Middle frontal gyrus (tissue), 1 donor: ENCODE measurements at regions not wholly inside any gene's neighbourhood (a gene's known extent, or its start where the extent isn't known, plus 50 kb on each side); places are given as distances from the start of the nearest gene placed in this dataset.

Experiments
- DNase-seq: peaks from one replicate; pipeline ENCODE4 v3.0.0-alpha.2; 2015; ENCODE audit warnings: low spot score; ENCODE audit errors: extremely low spot score

- no peak for DNase-seq
These were observed 185.8 kb downstream of the PCSK1 start for GRCh38 chr5:96247097-96247701.

DNA sequence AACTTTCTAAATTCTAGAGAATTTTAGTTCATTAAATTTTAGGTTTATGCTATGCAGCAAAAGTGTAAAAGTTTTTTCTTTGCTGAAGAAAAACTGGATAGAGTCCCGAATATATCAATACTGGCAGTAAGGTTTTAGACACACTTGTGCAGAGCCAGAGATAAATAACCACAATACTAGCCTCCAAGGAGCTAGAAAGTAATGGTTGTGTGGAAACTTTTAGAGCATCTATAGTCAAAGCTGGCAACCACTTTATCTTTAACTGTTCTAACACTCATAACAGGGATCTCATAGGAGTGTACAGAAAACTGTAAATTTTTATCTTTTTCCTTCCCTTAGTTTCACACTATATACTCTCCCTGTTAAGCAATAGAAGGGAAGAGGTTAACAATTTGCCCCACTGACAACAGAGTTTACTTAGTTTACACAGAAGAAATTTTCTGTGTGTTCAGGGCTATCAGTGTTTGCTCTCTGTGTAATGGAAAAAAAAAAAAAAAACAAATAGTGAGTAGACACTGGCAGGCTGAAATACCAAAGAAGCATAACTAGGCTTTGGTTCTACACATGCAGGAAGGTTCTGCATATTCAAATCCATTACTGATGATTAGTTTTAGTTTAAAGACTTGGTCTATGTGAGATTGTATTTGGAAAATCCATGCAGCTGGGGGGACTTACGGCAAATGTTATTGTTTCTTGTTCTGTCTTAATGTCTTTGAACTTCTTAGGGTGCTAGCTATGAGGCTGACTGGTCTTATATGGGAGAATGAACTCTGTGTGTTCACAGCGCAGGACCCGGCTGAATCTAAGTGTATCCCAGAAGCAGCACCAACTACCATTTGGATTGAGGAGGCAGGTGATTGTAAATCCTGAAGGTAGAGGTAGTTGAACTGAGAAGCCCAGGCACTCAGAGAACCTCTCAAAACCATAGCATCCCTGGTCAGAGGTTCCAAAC is 187.6 kb downstream of the PCSK1 start:
- DNase-seq, result no peak

DNA sequence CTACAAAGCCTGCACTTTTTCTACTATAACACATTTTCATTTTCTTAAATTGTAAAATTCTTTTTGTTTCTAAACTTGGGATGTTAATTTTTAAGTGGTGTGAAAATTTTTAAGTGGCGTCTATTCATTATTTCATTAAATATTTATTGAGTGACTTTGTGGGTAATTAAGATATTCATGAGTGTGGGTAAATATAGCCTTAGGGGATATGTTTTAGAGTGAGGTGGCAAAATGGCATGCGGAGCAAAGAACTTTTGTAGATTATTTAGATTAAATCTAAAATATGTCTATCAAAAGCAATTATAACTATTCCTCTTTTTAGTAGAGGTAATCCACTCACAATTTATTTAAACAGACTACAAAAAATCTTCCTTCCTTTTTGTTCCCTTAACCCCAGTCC is 188.4 kb downstream of the PCSK1 start:
- DNase-seq, result no peak

DNA sequence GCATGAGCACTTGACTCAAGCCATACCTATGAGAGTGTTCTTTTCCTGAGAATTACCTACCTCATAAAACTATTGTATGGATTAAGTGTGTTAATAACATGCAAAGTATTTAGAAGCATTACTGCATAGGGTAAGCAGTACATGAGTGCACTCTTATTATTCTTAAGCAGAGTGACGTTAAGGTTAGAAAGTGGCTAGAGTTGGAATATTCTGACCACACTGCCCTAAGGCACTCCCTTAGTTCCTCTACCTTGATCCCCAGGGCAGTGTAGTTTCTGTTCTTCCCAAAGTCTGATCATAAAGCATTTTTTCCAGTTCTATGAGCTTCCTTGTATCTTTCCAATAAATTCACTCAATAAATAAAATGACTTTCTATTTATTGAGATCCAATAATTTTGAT is 189.2 kb downstream of the PCSK1 start:
- no peak for DNase-seq

DNA sequence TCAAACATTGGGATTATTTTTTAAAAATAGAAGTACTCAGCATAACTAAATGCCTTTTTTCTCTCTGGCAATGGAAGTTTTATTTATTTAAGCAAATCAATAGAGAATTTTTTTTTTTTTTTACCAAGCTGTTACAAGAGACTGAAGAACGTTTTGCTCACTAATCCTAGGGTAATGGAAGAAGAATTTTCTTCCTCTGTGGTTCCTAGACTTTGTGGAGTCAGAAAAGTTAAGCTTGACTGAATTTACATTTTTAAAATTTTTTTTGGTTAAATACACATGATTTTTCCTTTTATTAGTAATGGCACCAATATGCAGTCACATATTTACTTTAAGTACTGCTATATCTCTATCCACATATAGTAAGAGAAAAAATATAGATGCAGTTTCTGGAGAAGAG is 189.8 kb downstream of the PCSK1 start:
- DNase-seq, result no peak

DNA sequence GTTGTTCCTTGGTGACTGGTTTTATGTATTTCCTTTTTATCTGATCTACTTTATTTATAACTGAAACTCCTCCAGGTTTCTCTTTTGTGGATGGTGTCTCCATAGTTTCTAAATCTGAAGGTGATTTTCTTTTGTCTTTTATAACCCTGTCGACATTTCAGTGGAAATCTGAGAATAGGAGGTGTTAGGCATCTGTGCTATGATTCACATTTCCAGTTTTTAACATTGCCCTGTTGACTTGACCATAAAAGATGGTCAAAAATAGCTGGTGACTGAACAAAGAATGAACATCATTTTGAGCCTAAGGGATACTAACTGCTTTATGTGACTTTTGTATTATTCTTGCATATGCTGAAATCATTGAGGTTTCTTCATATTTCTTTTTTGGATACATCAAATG is 190.5 kb downstream of the PCSK1 start:
- no peak for DNase-seq

DNA sequence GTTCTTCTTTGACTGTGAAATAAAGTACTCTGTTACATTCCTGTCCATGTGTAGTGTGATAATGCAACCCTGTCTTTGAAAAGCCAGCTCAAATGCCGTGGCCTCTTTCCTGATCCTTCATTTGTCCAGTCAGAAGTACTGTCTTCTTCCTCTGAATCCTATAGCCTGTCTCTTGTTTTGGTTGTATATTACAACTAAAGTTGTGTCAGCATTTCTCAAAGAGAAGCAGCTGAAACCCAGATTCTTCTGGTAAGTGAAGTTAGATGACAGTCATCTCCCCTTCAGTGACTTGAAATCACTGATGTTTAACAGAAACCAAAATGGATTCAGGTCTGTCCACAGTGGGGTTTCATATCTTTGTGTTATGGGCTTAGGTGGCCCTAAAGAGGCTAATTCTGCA is 196.2 kb downstream of the PCSK1 start:
- no peak for DNase-seq

- no peak for DNase-seq
These were observed 197.0 kb downstream of the PCSK1 start for GRCh38 chr5:96236051-96236450.

DNA sequence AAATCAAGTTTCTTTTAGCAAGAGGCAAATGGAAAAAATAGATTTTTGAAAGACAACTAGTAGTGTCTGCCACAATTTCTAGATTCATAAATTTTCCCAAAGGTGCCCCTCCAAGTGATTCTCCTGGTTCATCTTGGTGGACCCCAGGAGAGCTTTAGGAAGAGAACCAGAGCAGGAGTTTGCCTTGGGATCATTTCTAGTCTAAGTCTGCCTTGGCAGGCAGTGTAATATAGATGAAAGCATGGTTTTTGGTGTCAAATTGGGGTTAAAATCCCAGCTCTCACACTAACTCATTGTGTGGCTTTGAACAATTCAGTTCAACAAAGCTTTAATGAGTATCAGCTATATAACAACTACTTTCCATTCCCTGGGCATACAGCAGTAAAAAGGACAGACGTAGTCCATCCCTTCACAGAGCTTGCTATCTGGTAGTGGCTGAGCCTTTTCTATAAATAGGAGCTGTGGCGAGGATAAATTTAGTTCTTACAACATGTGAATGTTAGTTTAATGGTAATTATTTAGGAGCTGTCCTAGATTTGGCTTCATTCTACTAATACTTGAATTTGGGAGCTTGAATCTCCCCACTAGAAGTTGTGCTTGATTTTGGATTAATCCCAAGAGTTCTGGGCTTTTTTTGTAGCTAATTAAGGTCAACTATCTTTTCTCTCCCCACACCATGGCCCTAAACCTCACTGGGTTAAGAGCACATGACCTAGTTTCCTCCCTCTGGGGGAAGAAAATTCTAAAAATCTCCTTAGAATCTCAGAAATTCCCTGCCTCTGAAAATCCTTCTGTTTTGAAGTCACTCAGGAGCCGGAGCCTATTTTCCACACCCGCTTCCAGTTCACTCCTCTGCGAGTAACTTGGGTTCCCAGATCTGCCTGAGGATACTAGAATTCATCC is 197.8 kb downstream of the PCSK1 start:
- DNase-seq, result no peak

DNA sequence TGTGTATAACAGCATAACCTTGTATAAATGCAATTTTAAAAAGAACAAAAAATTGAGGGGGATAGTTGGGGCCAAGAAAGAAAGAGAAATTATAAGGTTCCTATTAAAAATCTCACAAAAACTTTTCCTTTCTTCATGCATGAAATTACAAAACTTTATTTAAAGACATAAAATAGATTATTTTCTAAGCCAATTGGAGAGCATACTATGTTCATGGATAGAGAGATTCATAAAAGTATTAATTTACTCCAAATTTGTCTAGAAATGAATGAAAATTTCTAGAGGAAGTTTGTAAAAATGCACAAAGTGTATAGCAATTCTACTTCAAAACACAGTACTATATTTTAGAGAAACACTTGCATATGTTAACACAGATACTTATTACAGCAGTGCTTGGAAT is 200.4 kb downstream of the PCSK1 start:
- no peak for DNase-seq

DNA sequence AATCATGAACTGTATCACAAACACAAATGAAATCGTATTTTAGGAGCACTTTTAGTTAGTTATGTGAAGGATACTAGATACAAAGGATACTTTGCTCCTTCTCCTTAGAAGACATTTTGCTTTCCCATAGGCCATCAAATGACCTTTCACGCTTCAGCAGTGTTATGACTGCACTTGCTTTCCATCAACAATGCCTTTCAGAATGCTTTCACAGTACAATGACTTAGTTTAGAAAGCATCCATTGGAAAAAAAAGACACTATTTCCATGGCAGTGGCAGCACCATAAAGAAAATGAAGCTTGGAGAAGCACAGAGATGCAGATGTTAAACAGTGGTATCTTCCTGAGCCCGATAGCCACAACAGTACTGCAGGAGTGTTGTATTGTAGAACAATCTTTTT is 203.9 kb downstream of the PCSK1 start:
- DNase-seq, result no peak

DNA sequence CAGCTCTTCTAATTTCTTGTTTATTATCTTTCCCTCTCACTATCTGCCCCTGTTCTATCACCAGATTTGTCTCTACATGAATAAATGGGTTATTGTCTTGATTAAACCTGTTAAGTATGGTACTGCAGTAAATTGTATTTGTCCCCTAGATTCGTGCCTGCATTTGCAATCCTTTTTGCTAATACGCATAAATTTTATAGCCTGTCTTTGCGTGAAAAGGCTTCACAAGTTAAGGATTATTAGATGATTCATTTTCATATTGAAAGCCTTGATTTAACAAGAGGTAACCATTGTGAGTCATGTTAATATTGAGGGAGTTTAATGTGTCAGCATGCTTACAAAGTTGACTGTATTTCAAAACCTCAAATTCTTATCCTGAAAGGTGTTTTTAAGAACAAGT is 204.6 kb downstream of the PCSK1 start:
- DNase-seq, result no peak

DNA sequence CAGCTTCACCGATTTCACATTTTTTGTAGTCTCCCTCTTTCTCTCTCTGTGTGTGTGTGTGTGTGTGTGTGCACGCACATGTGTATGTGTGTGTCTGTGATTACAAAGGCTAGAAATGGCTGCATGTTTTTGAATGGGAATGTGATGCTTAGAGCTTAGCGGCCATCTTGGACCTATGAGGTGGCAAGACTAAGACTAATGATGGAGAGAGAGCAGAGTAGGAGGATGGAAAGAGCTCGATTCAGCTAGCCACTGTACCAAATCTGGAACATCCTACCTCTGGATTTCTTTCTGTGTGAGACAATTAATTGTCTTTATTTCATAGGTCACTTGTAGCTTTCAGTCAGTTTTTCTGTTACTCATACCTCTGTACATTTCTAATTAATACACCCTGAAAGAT is 205.1 kb downstream of the PCSK1 start:
- DNase-seq, result no peak

GRCh38 chr5:96226941-96227552 is 206.0 kb downstream of the PCSK1 start:
- DNase-seq, result no peak

DNA sequence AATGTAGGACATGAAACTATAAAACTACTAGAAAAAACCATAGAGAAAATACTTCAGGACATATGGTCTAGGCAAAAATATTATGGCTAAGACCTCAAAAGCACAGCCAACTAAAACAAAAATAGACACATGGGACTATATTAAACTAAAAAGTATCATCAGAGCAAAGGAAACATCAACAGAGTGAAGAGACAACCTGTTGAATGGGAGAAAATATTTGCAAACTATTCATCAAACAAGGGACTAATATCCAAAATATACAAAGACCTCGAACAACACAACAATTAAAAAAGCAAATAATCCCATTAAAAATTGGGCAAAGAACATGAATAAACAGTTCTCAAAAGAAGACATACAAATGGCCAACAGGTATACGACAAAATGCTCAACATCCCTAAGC is 210.9 kb downstream of the PCSK1 start:
- DNase-seq, result no peak

GRCh38 chr5:96220610-96221390 is 212.2 kb downstream of the PCSK1 start:
- DNase-seq, result no peak

GRCh38 chr5:96219580-96220281 is 213.3 kb downstream of the PCSK1 start:
- DNase-seq, result no peak

DNA sequence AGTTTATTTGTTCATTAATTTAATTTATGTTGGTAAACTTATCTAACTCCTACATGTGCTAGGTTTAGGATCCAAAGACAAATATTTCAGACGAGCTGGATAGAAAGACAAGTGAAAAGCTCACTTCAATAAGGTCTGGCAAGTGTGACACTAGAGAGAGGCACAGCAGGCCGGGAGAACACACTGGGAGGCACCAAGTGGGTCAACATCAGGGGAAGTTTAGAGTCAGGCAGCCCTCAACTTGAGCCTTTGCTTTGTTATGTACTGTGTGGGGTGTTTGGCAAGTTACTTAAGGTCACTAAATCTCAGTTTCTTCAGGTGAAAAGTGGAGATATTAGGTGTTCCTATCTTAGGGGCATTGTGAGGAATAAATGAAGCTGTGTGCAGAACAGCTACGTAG is 214.4 kb downstream of the PCSK1 start:
- DNase-seq, result no peak

GRCh38 chr5:96214442-96215197 is 218.4 kb downstream of the PCSK1 start:
- DNase-seq, result no peak
